ENCODE measurements at regions not wholly inside any gene's neighbourhood (a gene's known extent, or its start where the extent isn't known, plus 50 kb on each side); places are given as distances from the start of the nearest gene placed in this dataset.
A peak's percentile ranks its signal among the peaks of the same experiment; 100 is the strongest.
"Not testable (repeated sequence)": the region's sequence is repeated elsewhere in the genome, so short reads cannot be mapped to it uniquely, and the experiment has no call there.

GRCh38 chrX:119296973-119297372, 60.9 kb downstream of the PGRMC1 start:
- not testable (repeated sequence) for DNase-seq

GRCh38 chrX:119299812-119300211, 63.7 kb downstream of the PGRMC1 start:
- DNase-seq = not testable (repeated sequence)

GRCh38 chrX:119303137-119303536, 67.1 kb downstream of the PGRMC1 start:
- no peak for DNase-seq

GRCh38 chrX:119325456-119325855, 73.7 kb upstream of the SLC25A43 start:
- no peak for DNase-seq

GRCh38 chrX:119331873-119332272, 67.3 kb upstream of the SLC25A43 start:
- DNase-seq = not testable (repeated sequence)

- DNase-seq = not testable (repeated sequence)
These were observed 66.0 kb upstream of the SLC25A43 start for GRCh38 chrX:119332855-119333720.

- DNase-seq = not testable (repeated sequence)
These were observed 65.5 kb upstream of the SLC25A43 start for GRCh38 chrX:119333721-119334032.

DNA sequence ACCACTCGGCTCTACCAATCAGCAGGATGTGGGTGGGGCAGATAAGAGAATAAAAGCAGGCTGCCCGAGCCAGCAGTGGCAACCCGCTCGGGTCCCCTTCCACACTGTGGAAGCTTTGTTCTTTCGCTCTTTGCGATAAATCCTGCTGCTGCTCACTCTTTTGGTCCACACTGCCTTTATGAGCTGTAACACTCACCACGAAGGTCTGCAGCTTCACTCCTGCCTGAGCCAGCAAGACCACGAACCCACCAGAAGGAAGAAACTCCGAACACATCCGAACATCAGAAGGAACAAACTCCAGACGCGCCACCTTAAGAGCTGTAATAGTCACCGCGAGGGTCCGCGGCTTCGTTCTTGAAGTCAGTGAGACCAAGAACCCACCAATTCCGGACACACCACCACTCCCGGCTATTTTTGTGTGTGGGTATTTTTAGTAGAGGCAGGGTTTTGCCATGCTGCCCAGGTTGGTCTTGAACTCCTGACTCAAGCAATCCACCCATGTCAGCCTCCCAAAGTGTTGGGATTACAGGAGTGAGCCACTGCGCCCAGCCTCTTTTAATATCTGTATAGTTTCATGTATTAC, 64.6 kb upstream of the SLC25A43 start:
- not testable (repeated sequence) for DNase-seq

- no peak for DNase-seq
These were observed 61.9 kb upstream of the SLC25A43 start for GRCh38 chrX:119337201-119337600.

DNA sequence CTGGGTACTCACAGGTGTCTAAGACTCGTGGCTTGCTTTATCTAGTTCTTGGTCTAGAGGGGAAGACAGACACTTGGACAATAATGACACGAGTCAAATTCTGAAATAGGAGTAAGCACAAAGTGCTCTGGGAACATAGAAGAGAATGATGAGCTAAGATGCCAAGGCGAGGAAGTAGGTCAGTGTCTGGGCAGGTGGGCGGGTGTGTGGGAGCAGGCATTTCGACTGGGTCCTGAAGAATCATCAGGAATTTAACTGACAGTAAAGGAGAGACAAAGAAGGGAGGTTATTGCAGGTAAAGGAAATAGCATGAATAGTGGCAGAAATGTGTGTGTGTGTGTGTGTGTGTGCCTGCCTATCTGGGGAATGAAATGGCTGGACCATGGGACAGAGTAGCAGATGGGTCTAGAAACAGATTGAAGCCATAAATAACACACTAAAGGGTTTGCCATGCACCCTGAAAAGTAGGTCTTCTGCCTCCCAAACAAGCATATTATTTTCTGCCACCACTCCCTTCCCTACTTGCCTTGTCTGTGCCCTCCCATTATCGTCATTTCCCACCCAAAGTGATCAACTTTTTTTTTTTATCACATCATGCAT, 58.4 kb upstream of the SLC25A43 start:
- peak in 2 of 3 donors; percentile 10 to 46 for DNase-seq

- DNase-seq = no peak
These were observed 55.3 kb upstream of the SLC25A43 start for GRCh38 chrX:119343856-119344255.

Measured in suppressor macrophage treated with lipopolysaccharide for 1 hour (primary cell).